ENCODE measurements at regions not wholly inside any gene's neighbourhood (a gene's known extent, or its start where the extent isn't known, plus 50 kb on each side); places are given as distances from the start of the nearest gene placed in this dataset.
"Not testable (repeated sequence)": the region's sequence is repeated elsewhere in the genome, so short reads cannot be mapped to it uniquely, and the experiment has no call there.

DNA sequence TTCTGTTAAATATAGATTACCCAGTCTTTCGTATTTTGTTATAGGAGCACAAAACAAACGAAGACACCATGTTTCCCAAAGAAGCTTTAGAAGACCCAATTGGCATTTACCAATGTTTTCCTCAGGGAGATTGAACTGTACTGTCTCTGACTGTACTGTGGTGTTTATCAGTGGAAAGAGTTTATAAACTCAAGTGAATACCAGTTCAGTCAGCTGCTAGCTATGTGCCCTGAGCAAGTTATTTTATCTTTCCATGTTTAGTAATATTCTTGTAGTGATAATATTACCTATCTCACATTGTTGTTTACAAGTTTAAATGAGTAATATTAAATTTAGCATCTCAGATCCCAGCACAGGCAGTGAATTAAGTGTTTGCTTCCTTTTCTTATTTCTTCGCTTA, 773.2 kb downstream of the KCNA4 start:
- Histone ChIP-seq H3K4me3 (no peak overlapping the region), H3K27me3 (no peaks in the 10 kb centered on the region), H3K9me3 (no peaks in the 10 kb centered on the region), H3K36me3 (no peaks in the 10 kb centered on the region), H3K27ac (no peak overlapping the region), H3K4me1 (no peaks in the 10 kb centered on the region)
- intact Hi-C loops (cut with DNase I; ENCODE audit: low total_unique reads), result no loop called here
- TF ChIP-seq, protein P1, sequence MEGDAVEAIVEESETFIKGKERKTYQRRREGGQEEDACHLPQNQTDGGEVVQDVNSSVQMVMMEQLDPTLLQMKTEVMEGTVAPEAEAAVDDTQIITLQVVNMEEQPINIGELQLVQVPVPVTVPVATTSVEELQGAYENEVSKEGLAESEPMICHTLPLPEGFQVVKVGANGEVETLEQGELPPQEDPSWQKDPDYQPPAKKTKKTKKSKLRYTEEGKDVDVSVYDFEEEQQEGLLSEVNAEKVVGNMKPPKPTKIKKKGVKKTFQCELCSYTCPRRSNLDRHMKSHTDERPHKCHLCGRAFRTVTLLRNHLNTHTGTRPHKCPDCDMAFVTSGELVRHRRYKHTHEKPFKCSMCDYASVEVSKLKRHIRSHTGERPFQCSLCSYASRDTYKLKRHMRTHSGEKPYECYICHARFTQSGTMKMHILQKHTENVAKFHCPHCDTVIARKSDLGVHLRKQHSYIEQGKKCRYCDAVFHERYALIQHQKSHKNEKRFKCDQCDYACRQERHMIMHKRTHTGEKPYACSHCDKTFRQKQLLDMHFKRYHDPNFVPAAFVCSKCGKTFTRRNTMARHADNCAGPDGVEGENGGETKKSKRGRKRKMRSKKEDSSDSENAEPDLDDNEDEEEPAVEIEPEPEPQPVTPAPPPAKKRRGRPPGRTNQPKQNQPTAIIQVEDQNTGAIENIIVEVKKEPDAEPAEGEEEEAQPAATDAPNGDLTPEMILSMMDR (IDR thresholded peaks at IDR 0.05 in 4 of 5, conservative IDR thresholded peaks at IDR 0.05 in 1 of 5), result no peak
- TF ChIP-seq POLR2A (IDR thresholded peaks at IDR 0.05), result no peak
- in situ Hi-C loops (cut with MboI; ENCODE audit: low sequenced_read_pairs in 4 of 4), result no loop called here
- DNase-seq (no peak), ATAC-seq (no peak)

DNA sequence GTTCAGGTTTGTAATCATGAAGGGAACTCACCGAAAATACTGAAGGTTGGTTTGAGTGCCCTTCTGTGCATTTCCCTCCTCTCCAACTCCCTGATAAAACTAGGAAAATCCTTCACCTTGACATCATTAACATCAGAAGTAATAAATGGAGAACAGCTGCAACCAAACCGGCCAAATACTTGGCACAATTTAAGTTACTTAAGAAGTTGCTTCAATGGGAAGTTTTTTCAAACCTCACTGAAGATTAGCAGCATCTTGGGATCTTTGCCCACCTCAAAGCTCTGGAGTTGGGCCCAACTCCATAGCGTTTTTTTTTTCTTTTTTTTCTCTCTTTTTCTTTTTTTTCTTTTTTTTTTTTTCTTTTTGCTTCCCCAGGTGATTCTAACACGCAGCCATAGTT, 784.8 kb downstream of the KCNA4 start:
- ATAC-seq (no peak), DNase-seq (no peak)
- Histone ChIP-seq H3K9me3 (no peaks in the 10 kb centered on the region), H3K36me3 (no peaks in the 10 kb centered on the region), H3K27me3 (no peaks in the 10 kb centered on the region), H3K27ac (no peak overlapping the region), H3K4me3 (no peak overlapping the region), H3K4me1 (no peaks in the 10 kb centered on the region)
- intact Hi-C loops (cut with DNase I; ENCODE audit: low total_unique reads), result no loop called here
- in situ Hi-C loops (cut with MboI; ENCODE audit: low sequenced_read_pairs in 4 of 4), result no loop called here
- no peak for TF ChIP-seq POLR2A (IDR thresholded peaks at IDR 0.05)
- TF ChIP-seq, protein P1 (IDR thresholded peaks at IDR 0.05 in 4 of 5, conservative IDR thresholded peaks at IDR 0.05 in 1 of 5), result no peak

DNA sequence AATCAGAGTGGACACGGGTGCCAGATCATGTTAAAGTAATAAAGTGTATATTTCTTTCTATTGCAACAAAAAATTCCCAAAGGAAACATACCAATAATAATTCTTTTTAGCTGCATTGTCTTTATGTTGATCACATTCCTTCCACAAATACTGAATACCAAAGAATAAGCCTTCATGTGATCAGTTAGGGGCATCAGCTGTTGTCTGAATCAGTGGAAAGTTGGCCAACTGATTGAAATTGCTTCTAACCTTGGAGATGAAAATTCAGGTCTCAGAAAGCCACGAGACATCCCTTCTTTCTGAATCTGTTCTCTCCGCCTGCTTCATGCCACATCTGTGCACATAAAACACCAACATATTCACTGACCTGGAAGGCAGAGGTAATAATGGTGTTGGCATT, 785.2 kb downstream of the KCNA4 start:
- Histone ChIP-seq H3K4me3 (no peak overlapping the region), H3K27ac (no peak overlapping the region), H3K27me3 (no peaks in the 10 kb centered on the region), H3K4me1 (no peaks in the 10 kb centered on the region), H3K9me3 (no peaks in the 10 kb centered on the region), H3K36me3 (no peaks in the 10 kb centered on the region)
- TF ChIP-seq, protein P1 (IDR thresholded peaks at IDR 0.05 in 4 of 5, conservative IDR thresholded peaks at IDR 0.05 in 1 of 5), result no peak
- TF ChIP-seq POLR2A (IDR thresholded peaks at IDR 0.05), result no peak
- no peak for ATAC-seq
- no peak for DNase-seq
- in situ Hi-C loops (cut with MboI; ENCODE audit: low sequenced_read_pairs in 4 of 4), result no loop called here
- intact Hi-C loops (cut with DNase I; ENCODE audit: low total_unique reads), result no loop called here

DNA sequence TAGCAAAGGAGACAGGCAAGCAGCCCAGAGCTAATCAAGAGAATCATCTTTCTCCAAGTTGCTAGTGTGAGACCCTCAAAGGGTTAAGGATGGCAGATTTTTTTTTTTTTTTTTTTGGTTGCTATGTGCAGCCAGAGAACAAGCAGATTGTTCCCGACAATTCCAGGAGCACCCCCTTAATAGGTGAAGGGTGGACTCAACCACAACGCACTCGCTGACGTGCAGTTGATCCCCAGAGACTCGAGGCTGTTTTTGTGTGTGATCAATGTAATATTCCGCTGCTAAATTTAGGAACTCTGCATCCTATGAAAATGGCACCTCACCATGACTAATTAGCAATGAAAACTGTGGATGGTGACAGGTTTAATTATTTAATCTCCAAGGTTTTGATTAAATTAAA, 789.0 kb downstream of the KCNA4 start:
- no peak for ATAC-seq
- TF ChIP-seq, protein P1 (IDR thresholded peaks at IDR 0.05 in 4 of 5, conservative IDR thresholded peaks at IDR 0.05 in 1 of 5), result no peak
- TF ChIP-seq POLR2A (IDR thresholded peaks at IDR 0.05), result no peak
- in situ Hi-C loops (cut with MboI; ENCODE audit: low sequenced_read_pairs in 4 of 4), result no loop called here

DNA sequence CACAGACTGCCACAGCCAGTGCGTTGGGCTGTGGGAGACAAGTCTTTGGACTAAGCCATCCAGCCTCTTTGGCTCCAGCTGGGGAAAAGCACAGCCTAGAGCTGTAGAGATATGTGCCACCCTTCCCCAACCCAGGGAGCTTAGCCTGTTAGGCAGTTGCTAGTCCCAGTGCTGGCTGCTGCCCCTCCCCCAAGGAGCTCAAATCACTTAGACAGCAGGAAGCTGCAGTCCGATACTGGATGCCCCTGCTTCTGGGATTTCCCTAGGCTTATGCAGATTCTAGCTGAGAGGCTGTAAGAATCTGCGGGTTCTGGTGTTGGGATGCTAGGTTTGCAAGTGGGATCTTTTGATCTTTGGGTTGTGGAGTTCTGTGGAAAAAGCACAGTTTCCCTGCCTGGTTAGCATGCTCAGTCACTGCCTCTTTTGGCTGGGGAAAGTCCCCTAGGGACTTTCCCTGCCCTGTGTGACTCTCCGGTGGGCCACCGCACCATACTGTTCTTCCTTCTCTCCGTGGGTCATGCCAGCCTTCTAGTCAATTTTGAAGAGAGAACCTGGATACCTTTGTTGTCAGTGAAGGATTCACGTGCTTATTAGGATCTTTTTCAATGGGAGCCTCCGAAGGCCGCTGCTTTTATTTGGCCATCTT, 792.0 kb downstream of the KCNA4 start:
- in situ Hi-C loops (cut with MboI; ENCODE audit: low sequenced_read_pairs in 4 of 4), result no loop called here
- ATAC-seq (no peak), DNase-seq (no peak)

More for the DNA sequence above, 789.0 kb downstream of the KCNA4 start:
- Histone ChIP-seq H3K27ac (no peak overlapping the region), H3K27me3 (no peaks in the 10 kb centered on the region), H3K9me3 (no peaks in the 10 kb centered on the region), H3K4me3 (no peak overlapping the region), H3K36me3 (no peaks in the 10 kb centered on the region), H3K4me1 (no peaks in the 10 kb centered on the region)
- intact Hi-C loops (cut with DNase I; ENCODE audit: low total_unique reads), result no loop called here
- no peak for DNase-seq

DNA sequence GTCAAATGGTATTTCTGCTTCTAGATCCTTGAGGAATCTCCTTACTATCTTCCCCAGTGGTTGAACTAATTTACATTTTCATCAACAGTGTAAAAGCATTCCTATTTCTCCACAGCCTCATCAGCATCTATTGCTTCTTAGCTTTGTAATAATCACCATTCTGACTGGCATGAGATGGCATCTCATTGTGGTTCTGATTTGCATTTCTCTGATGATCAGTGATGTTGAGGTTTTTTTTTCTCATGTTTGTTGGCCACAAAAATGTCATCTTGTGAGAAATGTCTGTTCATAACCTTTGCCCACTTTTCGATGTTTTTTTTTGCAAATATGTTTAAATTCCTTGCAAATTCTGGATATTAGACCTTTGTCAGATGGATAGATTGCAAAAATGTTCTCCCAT, 797.3 kb downstream of the KCNA4 start:
- H3K27ac ChIP-seq; H3K4me1 ChIP-seq; H3K36me3 ChIP-seq; intact Hi-C loops (cut with DNase I; ENCODE audit: low total_unique reads); DNase-seq; H3K9me3 ChIP-seq; H3K4me3 ChIP-seq; H3K27me3 ChIP-seq; in situ Hi-C loops (cut with MboI; ENCODE audit: low sequenced_read_pairs in 4 of 4); ATAC-seq: not testable (repeated sequence)

More for the DNA sequence above, 792.0 kb downstream of the KCNA4 start:
- TF ChIP-seq, protein P1 (IDR thresholded peaks at IDR 0.05 in 4 of 5, conservative IDR thresholded peaks at IDR 0.05 in 1 of 5), result no peak
- TF ChIP-seq POLR2A (IDR thresholded peaks at IDR 0.05), result no peak
- no peak overlapping the region for H3K4me3 ChIP-seq
- H3K9me3 ChIP-seq, result no peaks in the 10 kb centered on the region
- H3K27me3 ChIP-seq, result no peaks in the 10 kb centered on the region
- intact Hi-C loops (cut with DNase I; ENCODE audit: low total_unique reads), result no loop called here
- no peak overlapping the region for H3K27ac ChIP-seq
- no peaks in the 10 kb centered on the region for H3K4me1 ChIP-seq
- H3K36me3 ChIP-seq, result no peaks in the 10 kb centered on the region
